GM23338 (cell line): ENCODE measurements at regions not wholly inside any gene's neighbourhood (a gene's known extent, or its start where the extent isn't known, plus 50 kb on each side); places are given as distances from the start of the nearest gene placed in this dataset.

Experiments
- CTCF ChIP-seq, 2 experiments: fragments of 200-600 bp in 1 of 2; sonication (generic) in 1 of 2; conservative IDR thresholded peaks; 2 replicates each; pipeline versions ENCODE4 v1.5.1 to v1.6.1; 2016 to 2017; ENCODE audit warnings: antibody characterized with exemption in 2 of 2, low read depth in 2 of 2, mild to moderate bottlenecking in 2 of 2, moderate library complexity in 1 of 2
- EZH2 ChIP-seq: fragments of 200-600 bp; sonication (generic); IDR thresholded peaks from one replicate; pipeline ENCODE4 v1.8.0; 2017; ENCODE audit warnings: antibody characterized with exemption, mild to moderate bottlenecking, low read depth; ENCODE audit not compliant: unreplicated experiment

- no peak for TF ChIP-seq CTCF (conservative IDR thresholded peaks at IDR 0.05; ENCODE audit: low read depth in 2 of 2)
- TF ChIP-seq EZH2: no peak
These were observed 78.4 kb upstream of the RAP1B start for GRCh38 chr12:68532204-68532886.
